GM12874 (cell line): ENCODE measurements at regions not wholly inside any gene's neighbourhood (a gene's known extent, or its start where the extent isn't known, plus 50 kb on each side); places are given as distances from the start of the nearest gene placed in this dataset.

Experiments
- CTCF ChIP-seq: IDR thresholded peaks from 2 replicates; pipeline ENCODE4 v1.5.1; 2011; ENCODE audit warnings: low read depth, mild to moderate bottlenecking, control low read depth, low read length, moderate library complexity; ENCODE audit not compliant: insufficient read depth

DNA sequence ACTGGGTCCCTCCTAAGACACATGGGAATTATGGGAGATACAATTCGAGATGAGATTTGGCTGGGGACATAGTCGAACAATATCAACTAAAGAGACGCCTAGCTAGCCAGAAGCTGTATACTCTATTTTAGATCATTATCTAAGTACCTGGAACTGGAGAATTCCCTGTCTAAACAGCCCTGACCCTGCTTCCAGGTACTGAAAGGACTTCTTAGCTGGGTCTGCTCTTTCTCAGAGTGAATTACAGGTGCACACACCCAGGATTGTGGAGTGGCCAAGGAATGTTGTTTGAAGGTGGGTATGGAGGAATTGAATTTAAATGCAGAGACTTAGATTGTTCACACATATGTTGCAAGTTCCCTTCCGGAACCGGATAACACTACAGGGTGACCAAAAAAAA lies 733.0 kb downstream of the RPS29 start:
- TF ChIP-seq CTCF, result no peak

- no peak for TF ChIP-seq CTCF
Measured at GRCh38 chr14:48849741-48850322, 736.3 kb downstream of the RPS29 start.

GRCh38 chr14:48842785-48843184 lies 743.4 kb downstream of the RPS29 start:
- TF ChIP-seq CTCF, result no peak

DNA sequence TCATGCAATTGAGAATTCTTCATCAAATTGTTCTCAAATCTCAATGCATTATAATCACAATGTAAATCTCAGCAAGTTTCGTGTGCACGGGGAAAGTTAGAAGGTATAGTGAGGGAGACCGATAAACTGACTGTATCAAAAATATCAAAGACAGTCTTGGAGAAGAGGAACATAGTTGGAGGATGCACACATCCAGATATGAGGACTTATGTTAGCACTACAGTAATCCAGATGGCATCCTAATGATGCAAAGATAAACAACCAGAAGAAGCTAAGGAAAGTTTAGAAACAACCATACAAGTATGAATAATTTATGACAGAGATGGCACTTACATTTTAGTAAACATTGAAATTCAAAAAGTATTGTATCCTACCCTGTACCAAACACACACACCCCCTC lies 760.1 kb downstream of the RPS29 start:
- TF ChIP-seq CTCF, result no peak

DNA sequence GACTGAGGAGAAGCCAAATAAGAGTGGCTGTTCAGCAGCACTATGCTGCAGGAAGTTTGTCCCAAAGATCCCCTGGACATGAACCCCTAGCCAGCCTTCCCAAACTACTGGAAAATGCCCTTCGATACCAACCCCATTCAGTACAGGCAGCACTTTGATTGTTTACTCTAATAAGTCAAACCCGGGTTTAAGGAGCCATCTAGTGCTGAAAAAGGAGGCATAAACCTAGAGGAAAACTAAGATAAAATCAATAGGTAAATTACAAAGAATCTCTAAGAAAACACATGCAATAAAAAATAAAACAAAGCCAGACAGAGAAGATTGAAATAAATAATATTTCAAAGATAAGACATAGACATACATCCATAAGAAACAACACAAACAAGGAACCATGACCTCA lies 771.6 kb downstream of the RPS29 start:
- no peak for TF ChIP-seq CTCF

GRCh38 chr14:48805315-48805714 lies 780.9 kb downstream of the RPS29 start:
- TF ChIP-seq CTCF, result no peak

DNA sequence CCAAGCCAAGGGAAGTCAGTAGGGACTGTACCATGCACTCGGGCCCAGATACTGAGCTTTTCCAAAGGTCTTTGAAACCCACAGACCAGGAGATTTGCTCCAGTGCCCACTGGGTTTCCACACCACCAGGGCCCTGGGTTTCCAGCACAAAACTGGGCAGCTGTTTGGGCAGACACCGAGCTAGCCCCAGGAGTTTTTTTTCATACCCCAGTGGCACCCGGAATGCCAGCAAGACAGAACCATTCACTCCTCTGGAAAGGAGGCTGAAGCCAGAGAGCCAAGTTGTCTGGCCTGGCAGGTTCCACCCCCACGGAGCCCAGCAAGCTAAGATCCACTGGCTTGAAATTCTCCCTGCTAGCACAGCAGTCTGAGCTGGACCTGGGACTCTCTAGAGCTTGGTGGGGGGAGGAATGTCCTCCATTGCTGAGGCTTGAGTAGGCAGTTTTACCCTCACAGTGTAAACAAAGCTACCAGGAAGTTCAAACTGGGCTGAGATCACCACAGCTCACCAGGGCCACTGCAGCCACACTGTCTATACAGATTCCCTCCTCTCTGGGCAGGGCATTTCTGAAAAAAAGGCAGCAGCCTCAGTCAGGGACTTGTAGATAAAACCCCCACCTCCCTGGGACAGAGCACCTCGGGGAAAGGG lies 793.7 kb downstream of the RPS29 start:
- no peak for TF ChIP-seq CTCF
